ENCODE measurements at regions not wholly inside any gene's neighbourhood (a gene's known extent, or its start where the extent isn't known, plus 50 kb on each side); places are given as distances from the start of the nearest gene placed in this dataset.

- DNase-seq, result no peak
Observed at GRCh38 chr10:33396938-33397337, 62.5 kb upstream of the NRP1 start.

GRCh38 chr10:33396279-33396678 is 61.8 kb upstream of the NRP1 start:
- no peak for DNase-seq

- DNase-seq, result no peak
Observed at GRCh38 chr10:33395201-33395600, 60.7 kb upstream of the NRP1 start.

- no peak for DNase-seq
Observed at GRCh38 chr10:33392706-33393105, 58.2 kb upstream of the NRP1 start.

- no peak for DNase-seq
Observed at GRCh38 chr10:33391611-33392465, 57.4 kb upstream of the NRP1 start.

DNA sequence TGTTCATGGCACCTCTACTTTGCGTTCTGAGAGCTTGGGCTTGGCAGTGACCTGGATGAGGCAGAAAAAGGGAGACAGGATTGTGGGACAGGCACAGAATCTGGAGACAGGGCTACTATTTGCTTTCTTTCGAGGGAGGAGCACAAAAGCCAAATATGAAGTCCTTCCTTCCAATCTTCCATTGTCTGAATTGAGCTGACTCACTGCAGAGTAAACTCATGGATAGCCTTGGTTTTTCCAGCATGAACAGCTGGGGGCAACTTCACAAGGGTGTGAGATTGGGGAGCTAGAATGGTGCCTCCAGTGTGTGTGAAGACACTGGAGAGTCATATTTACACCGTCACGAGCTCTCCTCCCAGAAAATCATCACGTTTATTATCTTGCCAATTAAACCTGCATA is 55.6 kb upstream of the NRP1 start:
- no peak for DNase-seq

DNA sequence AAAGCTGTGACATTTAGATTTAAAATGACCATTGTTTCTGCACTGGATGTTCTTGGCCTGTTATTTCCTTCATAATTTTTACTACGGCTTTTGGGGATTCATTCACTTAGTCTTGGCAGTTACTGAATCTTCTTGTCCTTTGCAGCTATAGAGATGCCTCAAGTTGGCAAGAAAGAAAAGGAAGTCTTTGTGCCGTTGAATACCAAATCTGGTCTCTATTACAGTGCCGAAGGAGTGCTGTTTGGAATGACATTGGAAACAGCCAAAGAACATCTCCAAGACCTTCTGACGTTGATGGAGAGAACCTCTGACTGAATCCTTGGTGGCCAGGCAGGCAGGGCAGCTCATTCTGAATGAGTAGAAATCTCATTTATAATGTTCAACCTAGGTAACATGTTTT is 54.3 kb upstream of the NRP1 start:
- DNase-seq, result no peak

DNA sequence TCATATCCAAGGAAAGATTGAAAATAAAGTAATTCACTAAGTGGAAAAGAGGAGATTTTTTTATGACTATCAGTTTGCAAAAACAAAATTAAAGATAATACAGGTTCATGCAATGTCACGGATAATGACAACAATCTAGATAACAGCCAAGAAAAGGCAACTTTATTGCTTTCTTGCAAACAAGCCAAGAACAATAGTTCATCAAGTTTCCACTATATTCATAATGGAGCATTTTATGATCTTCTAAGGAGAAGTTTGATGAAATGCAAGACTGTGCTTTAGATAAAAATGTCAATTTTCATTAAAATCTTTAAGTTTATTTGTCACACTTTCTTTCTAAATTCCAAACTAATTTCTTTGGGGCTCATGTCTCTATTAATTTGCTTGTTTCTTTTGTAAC is 53.9 kb upstream of the NRP1 start:
- no peak for DNase-seq

DNA sequence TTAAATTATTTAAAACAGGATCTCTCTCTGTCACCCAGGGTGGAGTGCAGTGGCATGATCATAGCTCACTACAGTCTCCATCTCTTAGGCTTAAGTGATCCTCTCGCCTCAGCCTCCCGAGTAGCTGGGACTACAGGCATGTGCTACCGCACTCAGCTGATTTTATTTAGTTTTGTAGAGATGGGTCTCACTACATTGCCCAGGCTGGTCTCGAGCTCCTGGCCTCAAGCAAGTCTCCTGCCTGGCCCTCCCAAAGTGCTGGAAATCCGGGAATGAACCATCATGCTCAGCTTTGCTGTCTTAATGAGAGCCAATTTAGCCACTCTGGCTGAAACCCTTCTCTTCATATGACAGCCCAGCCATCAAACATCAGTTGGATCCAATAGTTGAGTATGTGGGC is 53.3 kb upstream of the NRP1 start:
- no peak for DNase-seq

DNA sequence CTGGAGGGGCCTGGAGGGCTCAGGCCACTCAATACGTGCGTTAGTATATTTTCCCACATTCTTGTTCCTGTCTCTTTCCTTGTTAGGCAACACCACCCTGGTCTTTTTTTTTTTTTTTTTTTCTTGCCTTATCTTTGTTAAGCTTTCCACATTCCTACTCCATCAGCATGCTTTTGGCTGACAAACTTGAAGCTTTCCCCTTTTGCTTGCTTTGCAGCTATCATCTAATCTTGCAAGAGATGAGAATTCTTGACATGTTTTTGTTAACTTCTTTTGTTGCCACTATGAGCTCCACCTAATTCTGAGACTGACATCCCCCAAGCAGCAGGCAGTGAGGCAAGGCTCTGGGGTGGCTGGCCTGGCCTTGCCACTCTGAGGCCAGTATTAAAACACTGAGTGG is 52.5 kb upstream of the NRP1 start:
- no peak for DNase-seq

DNA sequence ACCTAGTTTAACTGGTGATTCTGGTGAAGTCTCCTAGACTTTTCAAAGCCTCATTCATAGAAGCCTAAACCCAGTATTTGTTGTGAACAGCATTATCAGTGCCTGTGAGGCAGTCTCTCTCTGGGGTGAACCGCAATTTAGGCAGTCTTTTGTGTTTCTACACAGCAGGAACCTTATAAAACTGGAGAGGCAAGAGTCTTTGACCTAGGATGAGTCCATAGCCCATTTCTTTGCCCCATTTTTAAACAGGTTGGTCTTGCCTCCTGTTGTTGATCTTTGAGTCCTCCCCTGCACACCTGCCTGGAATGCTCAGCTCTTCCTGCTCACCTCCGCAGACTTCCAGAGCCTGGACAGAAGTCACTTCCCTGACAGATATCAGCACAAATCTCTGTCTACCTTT is 51.2 kb upstream of the NRP1 start:
- no peak for DNase-seq

GRCh38 chr10:33385015-33385414 is 50.5 kb upstream of the NRP1 start:
- no peak for DNase-seq

Measured in activated gamma-delta T cell (primary cell).